ENCODE measurements at regions not wholly inside any gene's neighbourhood (a gene's known extent, or its start where the extent isn't known, plus 50 kb on each side); places are given as distances from the start of the nearest gene placed in this dataset.

DNA sequence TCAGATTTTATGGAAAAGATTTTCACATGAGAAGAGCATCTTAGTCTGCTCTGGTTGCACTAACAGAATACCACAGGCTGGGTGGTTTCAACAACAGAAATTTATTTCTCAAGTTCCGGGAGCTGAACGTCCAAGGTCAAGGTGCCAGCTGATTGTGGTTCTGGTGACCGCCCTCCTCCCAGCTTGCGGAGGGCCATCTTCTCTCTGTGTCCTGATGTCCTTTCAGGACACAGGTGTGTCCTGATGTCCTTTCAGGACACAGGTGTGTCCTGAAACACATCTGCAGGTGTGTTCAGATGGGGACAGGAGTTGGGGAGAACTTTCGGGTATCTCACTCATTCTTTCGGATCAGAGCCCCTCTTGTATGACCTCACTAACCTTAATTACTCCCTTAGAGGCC is 374.9 kb downstream of the SOX11 start:
- no peak overlapping the region for H3K4me3 ChIP-seq (ENCODE audit: low read depth, low read length)
- DNase-seq (ENCODE audit: low read depth), result no peak
- TF ChIP-seq, protein P1, sequence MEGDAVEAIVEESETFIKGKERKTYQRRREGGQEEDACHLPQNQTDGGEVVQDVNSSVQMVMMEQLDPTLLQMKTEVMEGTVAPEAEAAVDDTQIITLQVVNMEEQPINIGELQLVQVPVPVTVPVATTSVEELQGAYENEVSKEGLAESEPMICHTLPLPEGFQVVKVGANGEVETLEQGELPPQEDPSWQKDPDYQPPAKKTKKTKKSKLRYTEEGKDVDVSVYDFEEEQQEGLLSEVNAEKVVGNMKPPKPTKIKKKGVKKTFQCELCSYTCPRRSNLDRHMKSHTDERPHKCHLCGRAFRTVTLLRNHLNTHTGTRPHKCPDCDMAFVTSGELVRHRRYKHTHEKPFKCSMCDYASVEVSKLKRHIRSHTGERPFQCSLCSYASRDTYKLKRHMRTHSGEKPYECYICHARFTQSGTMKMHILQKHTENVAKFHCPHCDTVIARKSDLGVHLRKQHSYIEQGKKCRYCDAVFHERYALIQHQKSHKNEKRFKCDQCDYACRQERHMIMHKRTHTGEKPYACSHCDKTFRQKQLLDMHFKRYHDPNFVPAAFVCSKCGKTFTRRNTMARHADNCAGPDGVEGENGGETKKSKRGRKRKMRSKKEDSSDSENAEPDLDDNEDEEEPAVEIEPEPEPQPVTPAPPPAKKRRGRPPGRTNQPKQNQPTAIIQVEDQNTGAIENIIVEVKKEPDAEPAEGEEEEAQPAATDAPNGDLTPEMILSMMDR (conservative IDR thresholded peaks at IDR 0.05; ENCODE audit: low read depth, low read length), result no peak

DNA sequence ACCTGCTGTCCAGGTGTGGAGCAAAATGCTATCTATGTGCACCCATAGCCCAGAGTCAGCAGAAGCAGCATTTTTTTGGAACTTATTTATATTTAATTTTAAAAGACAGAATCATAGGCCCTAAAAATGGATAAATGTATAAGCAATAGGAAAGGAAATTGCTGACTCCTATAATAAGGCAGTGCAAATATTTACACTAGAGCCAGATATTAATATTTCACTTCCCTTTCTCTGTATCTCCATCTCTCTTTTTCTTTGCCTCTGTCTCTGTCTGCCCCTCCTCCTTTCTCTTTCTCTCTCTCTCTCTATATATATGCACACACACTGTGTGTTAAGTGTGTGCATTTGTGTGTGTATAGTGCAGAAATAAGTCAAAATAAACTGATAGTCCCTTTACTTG is 375.6 kb downstream of the SOX11 start:
- no peak for DNase-seq (ENCODE audit: low read depth)
- no peak overlapping the region for H3K4me3 ChIP-seq (ENCODE audit: low read depth, low read length)
- TF ChIP-seq, protein P1 (conservative IDR thresholded peaks at IDR 0.05; ENCODE audit: low read depth, low read length), result no peak

DNA sequence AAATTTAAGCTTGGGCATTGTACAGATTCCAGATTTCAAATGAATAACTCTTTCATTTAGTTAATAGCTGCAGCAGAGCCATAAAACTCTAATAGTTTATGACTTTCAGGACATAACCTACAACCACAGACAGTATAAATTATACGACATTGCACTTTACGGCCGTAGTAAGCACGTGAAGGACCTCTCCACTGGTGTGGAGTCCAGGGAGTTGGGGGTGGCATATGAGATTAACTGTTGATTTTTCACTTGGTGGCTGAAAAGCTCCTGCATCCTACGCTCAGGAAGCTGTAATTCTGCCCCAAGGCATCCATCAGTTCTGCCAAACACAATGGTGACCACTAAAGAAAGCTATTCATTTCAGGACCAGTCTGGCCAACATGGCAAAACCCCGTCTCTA is 376.2 kb downstream of the SOX11 start:
- no peak for DNase-seq (ENCODE audit: low read depth)
- H3K4me3 ChIP-seq (ENCODE audit: low read depth, low read length), result no peak overlapping the region
- TF ChIP-seq, protein P1 (conservative IDR thresholded peaks at IDR 0.05; ENCODE audit: low read depth, low read length), result no peak

DNA sequence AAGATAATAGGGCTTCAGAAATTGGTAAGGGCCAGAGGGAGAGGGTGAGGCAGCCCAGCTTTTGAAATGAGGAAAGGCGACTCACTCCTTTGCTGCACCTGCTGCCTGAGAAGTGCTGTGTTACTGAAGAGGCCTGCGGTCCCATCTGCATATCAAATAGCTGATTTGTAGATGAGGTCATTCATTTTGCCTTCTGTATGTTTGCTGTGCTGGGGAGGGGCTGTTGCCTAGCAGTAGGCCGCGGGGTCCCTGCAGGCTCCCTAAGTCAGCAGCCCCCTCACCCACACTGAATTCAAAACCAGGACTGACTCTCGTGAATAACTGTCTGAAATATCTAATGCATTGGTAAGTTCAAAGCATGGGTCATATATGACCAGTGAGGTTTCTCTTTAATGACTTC is 377.2 kb downstream of the SOX11 start:
- TF ChIP-seq, protein P1 (conservative IDR thresholded peaks at IDR 0.05; ENCODE audit: low read depth, low read length), result no peak
- no peak overlapping the region for H3K4me3 ChIP-seq (ENCODE audit: low read depth, low read length)
- DNase-seq (ENCODE audit: low read depth), result no peak

DNA sequence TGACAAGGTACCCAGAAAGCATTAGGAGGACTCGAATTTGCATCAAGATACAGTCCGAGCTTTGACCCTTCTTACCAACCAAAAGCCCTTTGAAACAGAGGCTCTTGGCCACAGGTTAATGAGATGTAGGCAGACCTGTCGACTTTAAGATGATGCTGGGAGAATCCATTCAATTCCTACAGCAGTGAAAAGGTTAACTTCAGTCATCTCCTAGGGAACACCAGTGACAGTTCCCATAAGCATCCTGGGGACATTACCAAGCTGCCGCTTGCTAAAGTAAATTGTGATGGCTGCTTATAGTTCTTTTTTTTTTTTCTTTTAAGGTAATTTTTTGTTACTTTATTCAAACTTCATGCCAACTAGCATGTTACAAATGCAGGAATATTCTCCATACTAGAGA is 379.3 kb downstream of the SOX11 start:
- TF ChIP-seq, protein P1 (conservative IDR thresholded peaks at IDR 0.05; ENCODE audit: low read depth, low read length), result no peak

DNA sequence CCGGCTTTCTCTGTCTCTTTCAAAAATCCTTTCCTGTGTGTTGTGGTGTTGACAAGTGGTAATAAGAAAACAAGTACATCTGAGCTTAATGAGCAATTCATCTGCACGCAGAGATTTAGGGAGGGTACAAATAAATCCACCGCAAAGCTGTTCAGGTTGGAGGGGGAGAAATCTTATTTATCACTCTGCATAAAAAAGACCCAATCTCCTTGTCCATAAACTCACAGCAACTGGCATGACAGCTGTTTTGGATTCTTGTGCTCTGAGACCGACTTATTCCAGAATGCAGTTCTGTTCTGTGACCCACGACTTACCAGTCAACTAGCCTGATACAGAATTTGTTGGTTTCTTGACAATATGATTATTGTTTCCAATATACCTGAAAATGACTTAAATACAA is 380.1 kb downstream of the SOX11 start:
- TF ChIP-seq, protein P1 (conservative IDR thresholded peaks at IDR 0.05; ENCODE audit: low read depth, low read length), result no peak
- H3K4me3 ChIP-seq (ENCODE audit: low read depth, low read length), result no peak overlapping the region
- no peak for DNase-seq (ENCODE audit: low read depth)

More for the DNA sequence above, 379.3 kb downstream of the SOX11 start:
- no peak overlapping the region for H3K4me3 ChIP-seq (ENCODE audit: low read depth, low read length)
- no peak for DNase-seq (ENCODE audit: low read depth)

DNA sequence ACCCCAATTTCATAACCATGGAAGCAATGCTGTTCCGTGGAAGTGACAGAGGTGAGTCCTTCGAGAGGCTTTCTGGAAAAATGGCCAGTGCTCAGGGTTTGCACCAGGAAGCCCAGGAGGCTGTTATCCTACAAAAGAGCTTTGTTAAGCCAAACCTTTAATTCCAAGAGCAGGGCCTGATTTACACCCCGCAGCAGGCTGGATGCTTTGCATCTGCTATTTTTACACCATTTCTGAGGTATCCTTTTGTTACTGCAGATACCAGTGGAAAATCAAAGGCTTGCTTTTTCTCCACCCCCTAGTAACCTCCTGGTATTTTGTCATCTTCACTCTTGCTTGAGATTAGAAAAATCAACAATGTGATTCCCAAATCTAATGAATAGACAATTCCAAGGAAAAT is 380.6 kb downstream of the SOX11 start:
- no peak overlapping the region for H3K4me3 ChIP-seq (ENCODE audit: low read depth, low read length)
- TF ChIP-seq, protein P1 (conservative IDR thresholded peaks at IDR 0.05; ENCODE audit: low read depth, low read length), result no peak
- no peak for DNase-seq (ENCODE audit: low read depth)

Measured in choroid plexus epithelial cell (primary cell).